Upper lobe of left lung (tissue), 4 donors: ENCODE measurements at regions not wholly inside any gene's neighbourhood (a gene's known extent, or its start where the extent isn't known, plus 50 kb on each side); places are given as distances from the start of the nearest gene placed in this dataset.

Source experiments
- CTCF ChIP-seq, 6 experiments: fragments of 450-650 bp in 4 of 6; fragments of 200-600 bp in 2 of 6; sonication (generic) in 2 of 6; IDR thresholded peaks; one replicate each; pipeline ENCODE4 v1.5.1; 2016 to 2019; ENCODE audit warnings: antibody characterized with exemption in 6 of 6
- EP300 ChIP-seq, 4 donors: sonication (generic); formaldehyde crosslinking; IDR thresholded peaks; one replicate each; pipeline ENCODE4 v1.5.1; 2017; ENCODE audit warnings: antibody characterized with exemption in 4 of 4, control low read depth in 2 of 4
- POLR2A ChIP-seq, 4 donors: fragments of 450-650 bp; IDR thresholded peaks; one replicate each; pipeline ENCODE4 v1.5.1; 2016 to 2017; ENCODE audit warnings: antibody characterized with exemption in 4 of 4, mild to moderate bottlenecking in 2 of 4
- POLR2AphosphoS5 ChIP-seq, 2 donors: sonication (generic); formaldehyde crosslinking; IDR thresholded peaks; one replicate each; pipeline ENCODE4 v1.5.1; 2017; ENCODE audit warnings: antibody characterized with exemption in 2 of 2

- TF ChIP-seq CTCF (IDR thresholded peaks at IDR 0.05): no peak
- TF ChIP-seq POLR2A (IDR thresholded peaks at IDR 0.05): no peak
- no peak for TF ChIP-seq EP300 (IDR thresholded peaks at IDR 0.05)
- no peak for TF ChIP-seq POLR2AphosphoS5 (IDR thresholded peaks at IDR 0.05)
Measured at GRCh38 chr3:151556596-151556995, 95.7 kb upstream of the IGSF10 start.
